ENCODE measurements at regions not wholly inside any gene's neighbourhood (a gene's known extent, or its start where the extent isn't known, plus 50 kb on each side); places are given as distances from the start of the nearest gene placed in this dataset.
"Not testable (repeated sequence)": the region's sequence is repeated elsewhere in the genome, so short reads cannot be mapped to it uniquely, and the experiment has no call there.

DNA sequence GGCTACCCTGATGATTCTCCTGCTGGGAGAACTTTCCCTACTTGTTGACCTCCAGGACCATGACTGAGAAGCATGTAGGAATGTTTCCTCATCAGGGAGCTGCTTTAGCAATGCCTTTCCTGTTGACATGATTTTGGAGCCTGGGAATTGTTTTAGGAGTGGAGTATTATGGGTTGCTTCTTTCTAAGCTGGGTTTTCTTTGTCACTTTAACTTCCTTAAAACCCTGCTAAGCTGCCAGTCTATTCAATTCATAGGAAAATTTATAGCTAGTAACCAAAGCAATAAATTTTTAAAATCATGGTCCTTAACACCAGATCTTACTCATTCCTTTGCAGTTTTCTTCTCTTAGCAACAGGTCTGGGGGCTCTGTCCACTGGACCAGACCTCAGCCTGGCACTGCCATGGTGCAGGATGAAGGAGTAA is 125.6 kb upstream of the TACR1 start:
- no peak for DNase-seq (ENCODE audit: low read depth)

DNA sequence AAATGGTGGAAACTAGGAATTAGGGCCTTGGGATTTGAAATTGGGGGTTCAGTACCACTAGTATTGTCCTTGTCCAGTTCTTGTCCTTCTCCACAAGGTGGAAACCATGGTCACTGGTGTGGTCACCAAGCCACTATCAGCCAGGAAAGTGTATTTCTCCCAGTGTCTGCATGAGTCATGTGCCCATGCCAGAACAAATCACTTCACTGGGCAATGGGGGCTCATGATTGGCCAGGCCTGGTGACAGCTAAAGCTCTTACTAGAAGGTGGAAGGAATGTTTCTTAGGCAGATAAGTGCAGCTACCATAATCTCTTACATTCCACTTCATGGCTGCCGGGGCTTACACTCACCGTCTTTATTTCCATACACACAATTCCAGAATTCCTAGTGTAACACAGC is 124.8 kb upstream of the TACR1 start:
- DNase-seq (ENCODE audit: low read depth): no peak

DNA sequence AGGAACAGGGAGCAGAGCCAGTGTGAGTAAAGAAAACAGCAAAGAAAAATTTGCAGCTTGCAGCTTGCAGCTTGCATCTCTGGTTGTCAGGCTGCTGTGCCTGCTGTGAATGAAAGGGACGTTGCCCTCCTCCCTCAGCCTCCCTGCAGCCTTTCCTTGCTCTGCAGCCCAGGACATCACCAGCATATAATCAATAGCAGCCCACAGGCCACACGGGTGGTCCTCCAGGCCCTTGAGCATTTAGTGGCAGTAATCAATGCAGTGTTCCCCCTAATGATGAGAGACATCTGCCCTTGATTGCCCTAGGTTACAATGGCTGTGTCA is 122.2 kb upstream of the TACR1 start:
- DNase-seq (ENCODE audit: low read depth): no peak

DNA sequence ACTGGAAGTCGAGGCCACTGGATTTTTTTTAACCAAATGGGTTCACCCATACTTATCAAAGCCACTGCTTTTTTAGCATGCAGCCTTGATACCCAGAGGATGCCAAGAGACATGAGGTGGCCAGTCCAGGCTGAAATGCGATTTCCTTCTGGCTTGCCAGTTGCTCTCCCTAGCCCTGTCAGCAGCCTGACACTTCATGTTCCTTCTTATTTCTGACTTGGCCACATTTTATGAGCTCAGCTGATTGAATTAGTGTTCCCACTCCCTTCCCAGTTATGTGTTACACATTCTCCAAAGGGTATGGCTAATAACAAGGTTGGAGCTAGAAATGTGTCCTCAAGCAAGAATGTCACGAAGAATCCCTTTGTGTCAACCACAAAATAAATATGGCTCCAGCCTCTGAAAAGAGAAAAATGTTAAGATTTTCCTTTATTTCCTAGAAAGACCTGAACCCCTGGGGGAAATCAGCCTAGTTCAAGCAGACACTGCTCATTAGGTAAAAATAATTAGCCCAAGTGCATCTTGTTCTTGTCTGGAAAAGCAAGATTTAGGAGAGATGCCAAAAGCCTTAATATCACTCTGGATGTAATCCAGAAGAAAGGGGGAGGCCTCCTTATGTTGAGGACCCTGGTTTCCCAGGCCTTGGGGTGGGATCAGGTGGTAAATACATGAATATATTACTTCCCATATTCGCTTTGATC is 121.7 kb upstream of the TACR1 start:
- no peak for DNase-seq (ENCODE audit: low read depth)

DNA sequence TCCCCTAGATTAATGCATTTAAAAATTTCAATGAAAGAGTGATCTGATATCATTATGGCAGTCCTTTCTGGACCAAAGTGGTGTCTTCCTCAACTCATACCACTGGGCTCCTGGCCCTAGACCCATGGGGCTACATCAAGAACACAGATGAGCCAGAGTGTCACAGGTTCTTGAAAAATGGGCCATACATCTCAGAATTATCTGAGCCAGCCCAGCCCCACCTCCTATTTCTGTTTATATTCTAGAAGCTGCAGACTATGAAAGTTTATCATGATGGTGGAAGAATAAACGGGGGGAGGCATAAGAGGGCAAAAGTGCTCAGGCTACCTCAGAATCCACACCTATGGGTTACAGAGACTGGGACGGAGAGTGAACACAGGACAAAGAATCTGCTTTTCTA is 120.6 kb upstream of the TACR1 start:
- DNase-seq (ENCODE audit: low read depth): no peak

DNA sequence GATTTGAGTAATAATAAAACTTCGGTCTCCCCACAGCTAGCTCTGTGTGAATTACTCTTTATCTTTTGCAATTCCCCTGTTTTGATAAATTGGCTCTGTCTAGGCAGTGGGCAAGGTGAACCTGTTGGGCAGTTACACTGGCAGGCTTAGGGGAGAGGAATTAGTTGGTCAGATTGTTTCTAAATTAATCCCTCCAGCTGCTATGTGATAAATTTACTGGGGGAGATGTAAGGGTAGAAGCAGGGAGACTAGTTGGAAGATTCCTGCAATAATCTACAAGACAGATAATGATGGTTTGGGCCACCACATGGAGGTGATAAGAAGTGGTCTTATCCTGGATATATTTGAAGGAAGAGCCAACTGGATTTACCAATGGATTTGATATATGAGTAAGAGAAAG is 118.5 kb upstream of the TACR1 start:
- no peak for DNase-seq (ENCODE audit: low read depth)

DNA sequence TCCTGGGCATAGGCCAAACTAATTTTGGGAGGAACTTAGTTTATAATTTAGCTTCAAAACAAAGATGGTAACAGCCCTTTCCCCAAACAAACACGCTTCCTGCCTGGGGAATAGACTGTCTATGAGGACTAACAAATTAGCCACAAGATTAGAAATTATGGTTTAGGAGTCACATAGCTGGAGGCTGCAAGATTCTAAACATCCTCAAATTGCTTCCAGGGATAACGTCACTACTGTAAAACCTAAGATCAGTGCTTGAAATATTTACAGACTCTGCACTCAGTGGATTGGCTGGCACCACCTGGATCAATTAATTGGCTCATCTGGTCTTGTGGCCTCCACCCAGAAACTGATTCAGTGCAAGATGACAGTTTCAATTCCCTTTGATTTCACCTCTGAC is 118.0 kb upstream of the TACR1 start:
- no peak for DNase-seq (ENCODE audit: low read depth)

DNA sequence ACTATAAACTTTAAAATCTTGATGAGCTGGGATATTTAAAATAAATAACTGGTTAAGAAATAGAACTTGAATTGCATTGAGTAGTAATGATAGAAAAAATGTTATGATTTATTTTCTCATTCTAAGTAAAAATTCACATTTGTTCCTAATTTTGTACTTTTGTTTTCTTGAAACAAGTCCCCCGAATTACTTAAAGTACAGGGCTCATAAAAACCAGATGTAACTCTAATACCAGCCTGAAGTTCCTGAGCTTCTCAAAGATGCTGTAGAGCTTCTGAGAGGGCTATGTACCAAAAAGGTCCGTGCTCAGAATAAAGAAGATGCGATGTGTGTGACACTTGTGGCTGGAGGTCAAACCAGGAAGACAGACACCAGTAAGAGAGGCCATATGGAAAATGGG is 116.1 kb upstream of the TACR1 start:
- DNase-seq (ENCODE audit: low read depth): no peak

DNA sequence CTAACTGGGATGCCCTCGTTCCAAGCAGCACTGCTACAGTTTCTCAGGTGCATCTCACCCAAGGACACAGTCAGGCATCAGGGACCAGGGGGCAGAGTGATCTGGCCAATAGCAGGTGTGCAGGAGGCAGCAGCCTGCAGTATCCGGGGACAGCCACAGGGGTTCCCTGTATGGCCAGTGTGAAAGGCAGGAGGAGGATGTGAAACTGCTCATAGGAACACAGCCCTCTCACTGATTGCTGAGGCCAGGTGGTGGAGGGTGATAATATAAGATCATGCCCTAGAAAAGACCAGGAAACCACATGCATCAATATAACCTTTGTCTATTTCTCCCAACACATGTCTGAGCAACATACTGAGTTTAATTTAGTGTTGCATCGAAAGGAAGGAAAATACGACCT is 112.7 kb upstream of the TACR1 start:
- no peak for DNase-seq (ENCODE audit: low read depth)

DNA sequence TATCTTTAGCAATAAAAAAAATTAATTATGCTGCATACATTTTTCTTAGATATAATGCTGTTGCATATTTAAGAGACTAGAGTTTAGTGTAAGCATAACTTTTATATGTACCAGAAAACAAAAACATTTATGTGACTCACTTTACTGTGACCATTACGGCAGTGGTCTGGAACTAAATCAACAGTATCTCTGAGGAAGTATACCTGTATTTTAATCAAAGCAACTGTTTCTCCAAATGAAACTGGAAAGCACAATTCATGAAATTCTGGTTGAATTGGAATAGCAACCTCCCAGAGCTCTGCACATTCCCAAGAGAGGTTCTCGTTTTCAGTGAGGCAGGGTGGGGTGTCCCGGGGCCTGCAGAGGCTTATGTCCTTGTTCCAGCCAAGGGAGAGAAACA is 112.2 kb upstream of the TACR1 start:
- no peak for DNase-seq (ENCODE audit: low read depth)

DNA sequence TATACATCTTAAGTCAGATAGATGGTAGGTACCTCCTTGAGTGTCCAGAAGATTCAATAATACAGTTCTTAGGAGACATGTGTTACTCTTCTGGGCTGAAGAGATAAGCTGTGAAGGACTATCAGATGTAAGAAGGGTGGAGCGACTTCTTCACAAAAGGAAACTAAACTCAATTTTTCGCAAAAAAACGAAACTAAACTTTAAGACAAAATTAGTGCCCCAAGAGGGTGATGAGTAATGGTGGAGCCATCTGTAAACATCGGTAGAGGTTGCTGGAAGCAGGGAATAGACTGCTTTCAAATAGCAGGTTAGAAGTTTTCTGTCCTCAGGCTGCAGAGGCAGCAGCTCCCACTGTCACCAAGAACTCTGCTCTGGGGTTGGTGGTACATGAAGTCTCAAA is 111.6 kb upstream of the TACR1 start:
- no peak for DNase-seq (ENCODE audit: low read depth)

DNA sequence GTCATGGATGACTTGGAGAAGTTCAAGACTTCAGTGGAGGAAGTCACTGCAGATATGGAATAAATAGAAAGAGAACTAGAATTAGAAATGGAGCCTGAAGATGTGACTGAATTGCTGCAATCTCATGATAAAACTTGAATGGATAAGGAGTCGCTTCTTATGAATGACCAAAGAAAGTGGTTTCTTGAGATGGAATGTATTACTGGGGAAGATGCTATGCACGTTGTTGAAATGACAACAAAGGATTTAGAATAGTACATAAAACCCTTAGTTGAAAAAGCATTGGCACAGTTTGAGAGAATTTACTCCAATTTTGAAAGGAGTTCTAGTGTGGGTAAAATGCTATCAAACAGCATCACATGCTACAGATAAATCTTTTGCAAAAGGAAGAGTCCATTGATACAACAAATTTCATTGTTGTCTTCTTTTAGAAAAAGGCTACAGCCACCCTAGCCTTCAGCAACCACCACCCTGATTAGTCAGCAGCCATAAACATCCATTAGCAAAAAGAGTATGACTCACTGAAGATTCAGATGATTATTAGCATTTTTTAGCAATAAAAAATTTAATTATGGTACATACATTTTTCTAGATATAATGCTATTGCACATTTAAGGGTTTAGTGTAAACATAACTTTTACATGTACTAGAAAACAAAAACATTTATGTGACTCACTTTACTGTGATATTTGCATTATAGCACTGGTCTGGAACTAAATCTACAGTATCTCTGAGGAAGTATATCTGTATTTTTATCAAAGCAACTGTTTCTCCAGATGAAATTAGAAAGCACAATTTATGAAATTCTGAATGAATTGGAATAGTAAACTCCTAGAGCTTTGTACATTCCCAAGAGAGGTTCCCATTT is 110.5 kb upstream of the TACR1 start:
- no peak for DNase-seq (ENCODE audit: low read depth)

DNA sequence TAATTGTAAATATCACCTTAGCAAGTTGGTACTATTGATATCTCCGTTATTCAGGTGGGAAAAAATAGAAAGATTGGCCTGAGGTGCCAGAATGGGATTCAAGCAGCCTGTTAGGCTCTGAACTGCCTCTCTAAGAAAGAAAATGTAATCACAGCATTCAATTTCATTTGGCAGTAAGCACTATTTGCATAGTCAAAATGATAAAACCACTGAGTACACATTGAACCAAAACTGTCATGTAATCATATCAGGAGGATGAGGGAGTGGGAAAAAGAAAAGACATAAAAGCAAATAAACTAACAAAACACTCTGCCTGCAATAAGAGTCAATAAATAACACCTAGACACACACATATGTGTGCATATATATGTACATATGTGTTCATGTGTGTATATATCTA is 103.9 kb upstream of the TACR1 start:
- DNase-seq (ENCODE audit: low read depth): no peak

DNA sequence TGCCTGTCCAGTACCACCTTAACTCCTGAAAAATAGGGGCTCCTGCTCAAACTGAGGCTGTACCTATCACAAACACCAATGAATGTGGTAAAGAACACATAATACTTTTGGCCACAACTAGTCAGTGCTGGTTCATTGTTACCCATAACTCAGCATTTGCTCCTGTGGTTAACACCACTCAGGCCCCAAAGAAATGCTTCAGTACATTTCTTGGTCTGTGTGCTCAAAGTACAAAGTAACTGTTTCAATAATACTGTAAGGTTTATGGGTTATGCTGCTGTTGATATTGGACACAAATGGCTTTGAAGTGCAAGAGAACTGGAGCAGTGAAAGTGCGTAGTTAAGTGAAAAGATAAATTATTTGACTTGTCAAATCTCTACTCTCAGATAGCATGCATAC is 95.0 kb upstream of the TACR1 start:
- no peak for DNase-seq (ENCODE audit: low read depth)

DNA sequence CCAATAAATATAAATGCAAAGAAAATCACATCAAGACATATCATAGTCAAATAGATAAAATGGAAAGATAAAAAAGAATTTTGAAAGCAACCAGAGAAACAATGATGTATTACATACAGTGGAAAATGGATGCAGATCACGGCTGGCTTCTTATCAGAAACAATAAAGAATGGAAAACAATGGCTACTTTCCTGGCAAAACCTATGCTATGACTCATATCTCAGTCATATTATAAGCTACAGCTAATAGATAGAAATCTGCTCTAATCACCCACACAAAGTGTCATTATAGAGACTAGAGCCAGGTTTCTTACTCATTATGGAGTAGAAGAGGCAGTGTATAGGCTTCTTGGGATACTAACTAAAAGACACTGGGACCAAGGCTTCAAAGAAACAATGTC is 93.5 kb upstream of the TACR1 start:
- DNase-seq (ENCODE audit: low read depth): peak; percentile 47

DNA sequence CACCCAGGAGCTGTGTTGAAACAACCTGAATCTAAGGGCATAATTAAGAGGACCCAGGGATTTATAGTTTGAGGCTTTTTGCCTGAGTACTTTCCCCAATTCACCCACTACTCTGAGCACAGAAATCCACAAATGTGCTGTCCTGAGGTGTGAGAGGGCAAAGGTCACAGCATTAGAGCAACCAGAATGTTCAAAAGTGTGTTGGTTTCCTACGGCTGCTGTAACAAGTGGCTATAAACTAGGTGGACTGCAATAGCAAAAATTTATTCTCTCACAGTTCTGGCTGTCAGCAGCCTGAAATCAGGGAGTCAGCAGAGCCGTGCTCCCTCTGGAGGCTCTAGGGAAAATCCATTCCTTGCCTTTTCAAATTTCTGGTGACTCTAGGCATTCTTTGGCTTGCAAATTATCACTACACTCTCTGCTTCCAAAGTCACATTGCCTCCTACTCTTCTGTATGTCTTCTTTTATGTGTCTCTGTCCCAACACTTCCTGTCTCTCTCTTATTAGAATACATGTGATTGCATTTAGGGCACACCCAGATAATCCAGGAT is 91.4 kb upstream of the TACR1 start:
- DNase-seq (ENCODE audit: low read depth): no peak

DNA sequence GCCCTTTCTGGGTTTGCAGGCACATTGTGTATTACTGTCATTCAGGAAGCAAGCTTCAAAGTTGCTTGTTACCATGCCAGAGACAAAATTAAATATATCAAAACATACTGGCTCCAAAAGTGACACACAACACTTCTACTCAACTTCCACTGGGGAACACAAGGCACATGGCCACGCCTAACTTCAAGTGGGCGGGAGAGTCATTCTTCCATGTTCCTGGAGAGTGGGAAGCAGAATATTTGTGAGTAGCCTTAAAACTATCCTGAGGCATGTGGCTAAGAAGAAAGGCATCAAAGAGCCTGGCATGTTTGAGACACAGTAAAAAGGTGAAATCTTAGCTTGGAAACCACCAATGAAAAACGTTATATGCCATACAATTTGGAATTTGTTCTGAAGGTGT is 90.5 kb upstream of the TACR1 start:
- DNase-seq (ENCODE audit: low read depth): no peak

DNA sequence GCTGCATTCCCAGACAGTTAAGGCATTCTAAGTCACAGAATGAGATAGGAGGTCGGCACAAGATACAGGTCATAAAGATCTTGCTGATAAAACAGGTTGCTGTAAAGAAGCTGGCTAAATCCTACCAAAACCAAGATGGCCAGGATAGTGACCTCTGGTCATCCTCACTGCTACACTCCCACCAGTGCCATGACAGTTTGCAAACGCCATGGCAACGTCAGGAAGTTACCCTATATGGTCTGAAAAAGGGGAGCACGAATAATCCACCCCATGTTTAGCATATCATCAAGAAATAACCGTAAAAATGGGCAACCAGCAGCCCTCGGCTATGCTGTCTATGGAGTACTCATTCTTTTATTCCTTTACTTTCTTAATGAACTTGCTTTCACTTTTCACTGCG is 89.9 kb upstream of the TACR1 start:
- DNase-seq (ENCODE audit: low read depth): not testable (repeated sequence)

DNA sequence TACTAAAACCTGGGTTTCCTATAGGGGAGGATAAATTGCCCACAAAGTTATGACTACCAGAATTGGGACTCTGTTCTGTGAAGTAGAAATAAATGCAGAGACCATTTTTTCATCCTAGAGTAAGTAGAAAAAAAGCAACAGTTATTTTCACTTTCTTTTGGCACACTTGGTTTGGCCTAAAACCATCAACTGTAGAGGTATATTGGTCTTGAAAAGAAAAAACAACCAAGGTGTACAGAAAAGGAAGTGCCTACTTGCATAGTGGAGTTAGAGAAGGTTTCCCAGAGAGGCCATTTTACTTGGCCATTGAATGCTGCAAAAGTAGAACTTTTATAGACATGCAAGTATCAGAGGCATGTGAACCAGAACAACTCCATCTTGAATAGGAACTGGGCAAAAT is 89.4 kb upstream of the TACR1 start:
- DNase-seq (ENCODE audit: low read depth): no peak

DNA sequence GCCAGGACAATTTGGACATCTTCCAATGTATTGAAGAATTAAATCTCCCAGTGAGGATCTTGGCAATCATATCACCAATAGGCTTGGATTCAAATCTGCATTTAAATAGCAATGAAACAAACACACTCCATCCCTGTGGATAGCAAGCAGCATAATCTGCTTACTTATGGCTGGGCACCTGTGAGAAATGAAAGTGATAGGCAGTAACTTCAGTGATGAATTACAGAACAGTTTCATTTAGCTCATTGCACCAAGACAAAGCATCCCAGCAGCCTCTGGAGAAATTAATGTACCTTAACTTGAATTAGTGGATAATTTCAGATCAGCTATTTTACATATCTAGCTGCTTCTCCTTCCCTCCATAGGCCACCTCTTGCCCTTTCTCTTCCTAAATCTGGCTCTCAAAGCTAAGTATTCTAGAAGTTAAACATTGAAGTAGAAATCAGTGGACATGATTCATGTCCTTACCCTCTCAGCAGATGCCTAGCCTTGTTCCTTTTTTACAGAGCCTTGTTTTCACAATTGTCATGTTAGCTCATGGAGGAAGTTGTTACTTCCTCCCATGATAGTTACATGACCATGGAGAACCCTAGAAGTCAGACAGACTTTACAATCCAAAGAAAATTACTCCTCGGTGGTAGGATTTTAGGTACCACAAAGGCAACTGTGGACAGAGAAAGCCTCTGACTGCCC is 88.5 kb upstream of the TACR1 start:
- DNase-seq (ENCODE audit: low read depth): no peak

DNA sequence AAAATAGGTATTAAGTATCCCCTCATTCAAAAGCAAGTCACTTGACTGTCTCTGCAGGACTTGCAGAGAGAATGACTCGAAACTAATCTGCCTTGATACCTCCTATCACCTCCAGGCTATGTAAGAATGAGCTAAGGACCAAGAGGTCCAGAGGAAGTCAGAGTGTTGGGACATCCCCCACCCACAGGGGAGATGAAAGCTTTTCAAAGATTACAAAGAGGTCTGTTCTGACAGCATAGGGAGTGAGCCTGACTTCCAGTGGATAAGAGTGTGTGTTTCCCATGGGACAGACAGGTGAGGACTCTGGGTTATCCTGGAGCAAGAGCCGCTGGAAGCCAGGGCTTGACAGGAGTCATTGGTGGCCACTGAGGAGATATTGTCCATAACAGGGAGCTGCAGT is 85.0 kb upstream of the TACR1 start:
- no peak for DNase-seq (ENCODE audit: low read depth)

DNA sequence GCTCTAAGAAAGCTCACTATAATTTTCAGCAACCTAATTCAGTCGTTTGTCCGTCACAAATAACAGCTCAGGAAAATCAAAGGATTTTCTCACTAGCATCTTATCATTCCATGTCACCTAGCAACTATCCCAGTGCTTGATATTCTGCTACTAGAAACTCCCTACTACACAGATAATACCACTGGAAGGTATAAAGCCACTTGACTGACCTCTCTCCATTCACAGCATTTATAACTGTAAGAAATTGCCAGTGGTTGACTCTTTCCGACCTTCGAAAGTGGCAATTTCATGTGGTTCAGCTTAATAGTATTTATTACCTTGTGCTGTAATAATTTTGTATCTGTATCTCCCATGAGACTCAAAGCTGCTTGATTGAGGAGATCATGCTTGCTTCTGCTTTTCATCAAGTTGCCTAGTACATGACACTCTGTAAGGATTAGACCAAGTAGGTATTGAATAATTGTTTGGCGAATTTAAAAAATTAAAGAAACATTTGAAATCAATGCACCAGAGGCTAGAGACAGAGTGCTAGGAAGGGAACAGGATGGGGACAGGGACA is 79.6 kb upstream of the TACR1 start:
- DNase-seq (ENCODE audit: low read depth): no peak

DNA sequence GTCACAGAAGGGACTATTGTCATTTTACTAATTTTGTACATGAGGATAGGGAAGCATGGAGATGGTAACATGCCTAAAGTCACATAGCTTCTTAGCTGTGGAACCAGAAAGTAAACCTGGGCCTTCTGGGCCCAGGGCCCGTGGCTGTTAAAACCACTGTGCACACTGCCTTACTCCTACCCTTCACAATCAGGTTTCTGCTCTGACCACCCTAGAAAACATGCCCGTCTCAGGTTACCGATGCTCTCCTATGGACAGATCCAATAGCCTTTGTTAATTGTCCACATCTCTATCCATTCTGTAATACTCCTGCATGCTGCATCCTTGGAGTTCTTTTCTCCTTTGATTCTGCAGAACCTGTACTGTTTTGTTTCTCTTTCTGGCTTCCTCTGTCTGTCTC is 79.0 kb upstream of the TACR1 start:
- no peak for DNase-seq (ENCODE audit: low read depth)
